ENCODE measurements at regions not wholly inside any gene's neighbourhood (a gene's known extent, or its start where the extent isn't known, plus 50 kb on each side); places are given as distances from the start of the nearest gene placed in this dataset.
"Not testable (repeated sequence)": the region's sequence is repeated elsewhere in the genome, so short reads cannot be mapped to it uniquely, and the experiment has no call there.

DNA sequence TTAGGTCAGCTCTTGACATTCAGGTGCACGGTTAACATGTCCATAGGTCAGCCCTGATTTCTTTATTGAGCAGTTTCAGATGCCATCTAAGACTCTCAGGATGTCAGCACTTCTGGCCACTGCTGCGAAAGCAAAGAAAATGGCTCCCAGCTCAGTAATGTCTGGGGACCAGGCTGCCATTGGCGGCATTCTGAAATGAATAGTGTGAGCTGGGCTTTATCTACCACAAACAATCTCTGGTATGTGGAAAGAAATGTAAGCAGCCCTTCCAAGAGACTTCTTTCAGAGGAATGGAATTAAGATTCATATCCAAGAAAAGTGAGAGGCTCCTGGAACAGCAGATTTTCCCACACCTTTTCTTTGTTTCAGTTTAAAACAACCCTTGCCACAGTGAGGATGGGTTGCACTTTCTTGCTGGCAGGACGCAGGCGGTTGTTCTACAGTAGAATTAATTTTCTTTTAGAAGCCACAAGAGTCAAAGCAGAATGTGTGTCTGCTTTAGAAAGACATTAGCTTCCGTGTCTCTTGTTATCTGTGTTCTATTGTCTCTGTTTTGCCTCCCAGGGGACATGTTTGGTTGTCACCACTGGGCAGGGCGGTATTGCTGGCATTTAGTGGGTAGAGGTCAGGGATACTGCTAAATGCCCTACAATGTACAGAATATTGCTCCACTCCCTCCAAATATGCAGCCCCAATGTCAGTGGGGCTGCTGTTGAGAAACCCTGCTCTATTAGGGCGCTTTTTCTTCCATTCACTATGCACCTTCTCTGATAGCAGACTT is 149.9 kb upstream of the ANKH start:
- DNase-seq (ENCODE audit: low spot score), result no peak

DNA sequence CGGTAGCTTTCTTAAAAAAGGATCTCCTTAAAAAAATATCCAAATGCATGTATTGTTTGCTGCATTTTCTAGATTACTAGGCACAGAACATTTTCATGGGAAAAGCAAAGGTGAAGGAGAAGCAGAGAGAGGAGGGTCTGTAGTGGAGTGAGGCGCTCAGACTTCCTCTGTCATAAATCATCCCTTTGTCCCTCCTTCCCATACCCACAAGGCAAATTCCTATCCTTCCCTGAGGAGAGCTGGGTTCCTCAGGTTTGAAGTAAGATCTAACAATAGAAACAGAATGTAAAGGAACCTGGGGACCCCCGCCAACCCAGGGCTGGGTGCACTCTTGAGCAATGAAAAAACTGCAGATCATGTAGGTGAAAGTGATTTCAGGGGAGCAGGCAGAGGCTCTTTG is 149.2 kb upstream of the ANKH start:
- no peak for DNase-seq (ENCODE audit: low spot score)

DNA sequence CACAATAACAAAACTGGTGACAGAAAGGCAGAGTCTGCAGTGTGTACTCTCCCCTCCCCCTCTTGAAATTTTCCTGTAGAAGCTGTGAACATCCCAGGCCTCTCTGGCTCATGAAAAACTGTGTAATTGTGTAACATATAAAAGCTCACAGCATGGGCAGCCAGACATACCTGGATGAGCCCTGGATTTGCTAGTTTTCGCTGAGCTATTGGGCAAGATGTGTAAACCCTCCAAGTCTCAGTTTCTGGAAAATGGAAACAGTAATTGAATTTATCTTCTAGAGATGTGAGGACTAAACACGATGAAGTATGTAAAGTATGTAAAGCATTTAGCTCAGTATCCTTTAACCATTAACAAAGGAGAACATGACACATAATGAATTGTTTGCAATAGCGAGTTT is 143.2 kb upstream of the ANKH start:
- DNase-seq (ENCODE audit: low spot score), result no peak

DNA sequence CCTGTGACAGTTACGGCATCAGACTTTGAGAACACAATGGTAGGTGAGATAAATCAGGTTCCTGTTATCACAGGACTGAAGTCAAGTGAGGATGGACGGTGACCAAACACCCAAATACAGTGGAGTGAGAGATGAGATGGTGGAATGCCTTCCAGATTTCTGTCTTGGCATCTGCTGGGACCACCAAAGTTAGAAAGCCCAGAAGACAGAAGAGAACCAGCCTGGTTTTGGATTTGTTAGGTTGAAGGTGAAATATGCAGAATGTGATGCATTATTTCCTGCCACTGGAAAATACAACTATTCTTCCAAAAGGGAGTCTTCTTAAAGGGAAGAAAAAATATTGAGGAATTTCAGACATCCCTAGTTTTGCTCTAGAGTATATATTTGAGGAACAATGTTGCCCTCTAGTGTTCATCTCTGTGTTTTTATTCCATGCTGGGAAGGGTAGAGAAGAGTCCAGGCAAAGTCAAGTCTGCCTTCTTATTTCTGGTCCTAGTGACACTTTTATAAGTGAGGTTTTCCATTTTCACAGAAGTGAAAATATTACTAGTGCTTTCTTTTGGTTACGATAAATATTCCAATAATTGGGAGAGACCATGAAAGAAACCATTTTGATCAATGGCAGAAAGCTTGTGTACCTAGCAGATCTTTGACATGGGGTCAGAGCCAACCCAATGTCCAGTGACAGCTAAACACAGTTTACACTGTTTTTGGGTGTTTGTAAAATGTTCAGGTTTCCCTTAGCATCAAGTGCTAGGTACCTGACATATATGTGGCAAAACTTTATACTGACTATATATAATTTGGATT is 142.3 kb upstream of the ANKH start:
- peak; percentile 61 for DNase-seq (ENCODE audit: low spot score)

DNA sequence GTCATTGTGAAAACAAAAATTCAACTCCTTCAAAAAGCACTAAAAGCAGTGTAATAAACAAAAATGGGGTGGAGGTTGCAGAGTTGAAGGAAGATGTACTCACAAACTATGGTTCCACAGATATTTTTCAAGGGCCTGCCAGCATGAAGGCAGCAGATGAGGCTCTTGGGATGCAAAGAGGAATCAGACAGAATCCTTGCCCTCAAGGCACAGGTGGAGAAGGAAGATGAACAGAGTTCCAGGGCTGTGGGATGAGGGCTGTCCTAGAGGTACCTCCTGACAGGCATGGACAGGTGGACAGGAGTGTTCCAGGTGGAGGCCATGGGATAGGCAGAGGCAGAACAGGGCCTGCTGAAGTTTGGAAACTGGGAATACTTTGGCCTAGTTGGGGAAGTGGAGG is 140.5 kb upstream of the ANKH start:
- no peak for DNase-seq (ENCODE audit: low spot score)

DNA sequence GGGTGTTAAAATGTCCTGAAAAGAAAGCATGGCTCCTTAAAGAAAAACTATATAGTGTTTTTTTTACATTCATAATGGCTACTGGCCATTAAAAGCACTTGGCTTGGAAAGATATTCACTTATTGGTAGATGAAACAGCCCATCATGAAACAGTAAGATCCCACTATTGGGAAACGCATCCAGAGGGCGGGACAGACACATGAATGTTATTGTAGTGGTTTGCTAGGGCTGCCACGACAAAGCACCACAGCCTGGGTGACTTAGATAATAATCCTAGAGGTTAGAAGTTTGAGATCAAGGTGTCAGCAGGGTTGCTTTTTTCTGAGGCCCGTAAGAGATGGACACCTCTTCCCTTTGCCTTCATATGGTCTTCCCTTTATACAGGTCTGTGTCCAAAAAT is 139.4 kb upstream of the ANKH start:
- no peak for DNase-seq (ENCODE audit: low spot score)

DNA sequence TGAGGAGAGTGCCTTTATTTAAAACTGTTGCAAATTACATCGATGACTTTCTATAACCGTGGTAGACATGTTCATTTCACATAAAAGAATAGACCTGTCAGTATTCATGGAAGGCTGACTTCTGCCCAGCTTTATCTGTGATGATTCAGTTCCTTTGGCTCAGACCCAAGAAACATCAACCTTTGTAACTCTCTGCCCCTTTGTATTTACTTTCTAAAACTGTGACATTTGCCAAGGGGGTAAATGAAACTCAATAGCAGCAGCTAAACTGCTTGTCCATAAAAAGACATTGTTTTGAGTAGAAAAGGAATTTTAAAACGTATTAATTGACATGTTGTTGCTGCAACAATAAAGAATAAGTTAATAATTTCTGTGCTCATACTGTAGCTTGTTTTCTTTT is 137.8 kb upstream of the ANKH start:
- DNase-seq (ENCODE audit: low spot score), result no peak

DNA sequence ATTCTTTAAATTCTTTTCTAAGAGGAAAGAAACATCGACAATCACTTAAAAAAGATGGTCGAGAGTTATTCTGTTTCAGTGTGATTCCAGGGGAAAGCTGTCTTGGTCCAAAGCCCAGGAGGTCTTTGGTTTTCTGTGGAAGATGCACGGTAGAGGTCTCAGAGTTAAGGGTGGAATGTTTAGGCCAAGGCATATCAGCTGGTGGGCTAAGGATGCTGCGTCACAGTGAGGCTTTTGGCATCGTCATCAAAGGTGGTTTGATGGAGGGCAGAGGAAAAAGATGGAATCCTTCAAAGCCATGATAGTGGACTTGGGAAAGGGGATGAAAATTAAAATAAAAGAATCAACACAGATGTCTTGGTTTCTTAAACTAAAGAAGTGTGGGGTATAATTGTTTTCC is 137.3 kb upstream of the ANKH start:
- no peak for DNase-seq (ENCODE audit: low spot score)

DNA sequence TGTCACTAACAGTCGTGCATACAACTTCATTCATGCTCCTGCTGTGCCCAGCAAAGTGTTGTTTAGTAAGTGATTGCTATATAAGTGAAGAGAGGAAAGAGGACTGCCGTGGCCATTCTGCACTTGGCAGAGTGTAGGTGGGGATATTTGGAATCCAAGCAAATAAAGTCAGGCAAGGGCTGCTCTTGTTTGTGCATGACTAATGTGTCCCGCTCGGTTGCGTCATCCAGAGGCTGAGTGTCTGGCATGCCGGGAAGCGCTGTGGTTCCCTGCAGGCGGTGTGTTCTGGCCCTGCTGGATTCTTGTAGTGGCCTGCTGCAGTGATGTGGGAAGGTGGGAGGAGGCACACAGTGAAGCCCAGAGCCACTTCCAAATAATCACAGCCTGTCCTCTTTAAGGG is 136.9 kb upstream of the ANKH start:
- DNase-seq (ENCODE audit: low spot score), result no peak

DNA sequence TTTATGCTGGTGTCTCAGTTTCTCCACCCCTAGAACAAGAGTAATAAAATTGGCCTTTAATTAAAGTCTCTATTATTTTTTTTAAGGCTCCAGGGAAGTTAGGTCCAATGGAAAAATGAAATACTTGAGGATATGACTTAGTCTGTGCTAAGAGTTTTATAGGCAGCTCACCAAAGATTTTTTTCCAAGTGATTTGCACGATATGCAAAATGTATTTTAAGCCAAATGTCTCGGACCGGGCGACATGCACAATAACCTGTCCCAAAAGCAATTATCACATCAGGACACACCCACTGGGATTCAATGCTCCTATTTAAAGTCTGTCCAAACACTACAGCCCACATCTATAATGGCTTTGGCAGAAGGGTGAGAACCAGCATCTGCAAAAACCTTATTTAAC is 136.1 kb upstream of the ANKH start:
- DNase-seq (ENCODE audit: low spot score), result no peak

DNA sequence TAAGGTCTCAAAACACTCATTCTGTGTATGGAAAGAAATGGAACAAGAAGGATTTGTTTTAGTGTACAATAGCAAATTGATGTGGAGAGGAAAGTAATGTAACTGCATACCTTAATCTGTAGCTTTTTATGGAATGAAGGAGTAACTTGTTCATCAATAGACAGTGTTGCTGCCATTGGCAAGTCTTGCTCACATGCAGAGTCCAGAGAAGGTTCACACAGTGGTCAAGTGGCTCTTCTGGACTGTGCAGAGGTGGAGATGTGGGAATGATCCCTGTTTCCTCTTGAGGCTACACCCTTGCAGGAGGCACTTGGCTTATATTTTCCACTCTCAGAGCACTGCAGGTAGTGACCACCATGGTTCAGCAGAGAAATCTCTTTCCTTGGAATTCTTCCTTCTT is 132.9 kb upstream of the ANKH start:
- DNase-seq (ENCODE audit: low spot score), result no peak

DNA sequence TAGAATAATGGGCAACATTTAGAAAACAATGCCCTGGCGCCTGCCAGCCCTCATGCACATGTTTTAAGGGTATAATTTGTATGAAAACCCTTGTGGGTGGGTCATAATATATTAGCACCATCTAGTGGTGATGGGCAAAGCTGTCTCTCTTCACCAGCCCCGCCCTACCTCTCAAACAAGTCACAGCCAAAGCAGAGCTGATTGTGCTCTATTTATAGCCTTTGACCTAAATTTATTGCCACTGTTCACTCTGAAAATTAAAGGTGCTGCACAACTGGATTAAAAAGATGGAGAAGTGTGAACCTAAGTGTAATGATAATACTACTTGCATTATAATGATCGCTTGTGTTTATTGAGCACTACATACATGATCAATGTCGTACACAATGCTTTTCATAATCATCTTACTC is 131.9 kb upstream of the ANKH start:
- DNase-seq (ENCODE audit: low spot score), result peak; percentile 67

DNA sequence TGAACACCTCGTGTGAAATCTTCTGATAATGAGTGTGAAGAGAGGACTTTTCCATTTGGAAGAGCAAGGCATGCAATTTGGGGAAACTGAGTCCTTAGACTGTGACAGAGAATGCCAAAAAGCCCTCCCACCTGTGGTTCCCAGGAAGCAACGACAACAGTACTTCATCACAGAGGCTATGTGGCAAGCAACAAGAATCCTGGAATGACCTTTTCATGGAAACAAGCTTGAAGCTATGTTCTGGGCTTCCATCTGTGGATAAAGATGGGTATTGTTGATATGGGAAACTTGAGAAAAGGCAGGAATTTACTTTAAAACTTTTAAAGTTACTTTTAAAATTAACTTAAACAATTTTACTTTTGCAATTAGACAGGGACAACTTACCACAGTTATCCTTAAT is 131.2 kb upstream of the ANKH start:
- DNase-seq (ENCODE audit: low spot score), result no peak

DNA sequence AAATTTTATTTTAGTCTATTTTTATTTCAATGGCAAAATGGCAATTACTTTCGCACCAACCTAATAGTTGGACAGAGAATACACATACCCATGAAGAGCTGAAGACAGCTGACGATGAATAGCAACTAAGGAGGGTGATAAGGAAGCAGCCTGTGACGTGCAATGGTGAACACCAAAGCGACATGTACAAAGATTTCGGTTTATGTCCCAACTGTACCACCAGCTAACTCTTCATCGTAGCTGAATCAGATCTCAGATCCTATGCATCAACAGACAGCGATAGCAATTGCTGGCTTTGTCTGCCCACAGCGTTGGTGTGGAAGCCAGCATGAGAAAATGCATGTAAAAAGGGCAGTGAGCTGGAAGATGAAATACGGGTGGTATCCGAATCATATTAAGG is 130.6 kb upstream of the ANKH start:
- no peak for DNase-seq (ENCODE audit: low spot score)

DNA sequence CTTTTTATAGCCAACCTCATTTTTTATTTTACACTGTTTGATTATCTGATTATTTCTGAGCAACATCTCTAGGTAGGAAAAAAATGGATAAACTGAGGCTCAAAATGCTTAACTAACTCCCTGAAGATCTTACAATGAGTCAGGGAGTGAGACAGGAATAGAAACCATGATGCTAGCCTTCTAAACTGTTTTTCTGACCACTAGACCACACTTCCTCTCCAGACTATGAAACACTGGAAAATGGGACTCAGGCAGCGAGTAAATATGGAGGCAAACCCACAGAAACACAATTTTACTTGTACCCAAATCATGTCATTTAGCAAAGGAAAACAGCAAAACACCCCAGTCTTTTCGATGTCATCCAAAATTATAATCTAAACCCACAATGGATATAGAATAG is 129.9 kb upstream of the ANKH start:
- DNase-seq (ENCODE audit: low spot score), result no peak

DNA sequence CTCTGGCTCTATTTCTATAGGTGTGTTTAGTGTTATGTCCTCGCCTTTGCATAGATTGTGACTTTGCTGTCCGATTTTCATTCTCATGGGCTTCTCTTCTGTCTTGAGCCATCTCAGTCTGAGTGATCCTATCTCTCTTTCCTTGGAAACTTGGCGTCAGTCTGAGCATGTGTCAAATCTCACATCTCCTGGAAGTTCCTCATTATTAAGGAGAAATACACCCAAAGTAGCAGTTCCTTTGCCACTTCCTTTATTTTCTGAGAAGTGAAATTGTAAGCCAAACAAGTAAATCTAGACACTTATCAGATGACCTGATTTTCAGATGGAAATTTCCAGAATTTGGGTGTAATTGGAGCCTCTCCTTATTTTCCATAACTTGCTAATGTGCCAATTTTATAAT is 126.9 kb upstream of the ANKH start:
- no peak for DNase-seq (ENCODE audit: low spot score)

DNA sequence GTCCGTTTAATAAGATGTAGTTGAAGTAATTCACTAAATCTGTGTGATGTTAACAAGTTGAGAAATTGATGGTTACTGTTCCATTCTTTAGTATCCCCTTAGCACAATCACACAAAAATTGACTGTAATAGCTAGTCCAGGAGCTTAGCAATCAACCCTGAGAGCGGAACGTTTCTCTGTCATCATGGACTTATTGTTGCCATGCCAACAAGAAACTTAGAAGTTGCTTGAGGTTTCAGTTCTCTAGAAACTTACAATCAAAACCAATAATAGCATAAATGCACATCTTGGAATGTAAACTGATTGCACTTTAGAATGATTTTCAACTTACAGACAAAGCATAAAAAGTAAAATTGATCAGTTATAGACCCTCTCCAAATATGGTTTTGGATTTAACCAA is 125.4 kb upstream of the ANKH start:
- DNase-seq (ENCODE audit: low spot score), result no peak

DNA sequence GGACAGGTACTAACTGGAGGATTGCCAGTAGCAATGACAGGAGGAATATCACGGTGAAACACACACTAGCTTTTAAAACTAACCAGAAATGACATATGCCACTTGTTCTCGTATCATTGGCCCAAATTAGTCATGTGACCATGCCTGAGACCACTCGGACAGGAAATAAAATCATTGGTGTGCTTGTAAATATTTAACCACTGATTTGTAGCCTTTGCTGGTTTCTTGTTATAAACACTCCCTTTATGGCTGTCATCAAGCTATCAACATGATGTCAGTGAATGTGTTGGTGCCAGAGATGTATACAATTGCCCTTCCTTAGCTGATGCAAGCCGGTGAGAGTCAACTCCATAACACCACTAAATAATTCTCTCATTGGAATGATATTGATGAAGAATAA is 123.7 kb upstream of the ANKH start:
- DNase-seq (ENCODE audit: low spot score), result no peak

DNA sequence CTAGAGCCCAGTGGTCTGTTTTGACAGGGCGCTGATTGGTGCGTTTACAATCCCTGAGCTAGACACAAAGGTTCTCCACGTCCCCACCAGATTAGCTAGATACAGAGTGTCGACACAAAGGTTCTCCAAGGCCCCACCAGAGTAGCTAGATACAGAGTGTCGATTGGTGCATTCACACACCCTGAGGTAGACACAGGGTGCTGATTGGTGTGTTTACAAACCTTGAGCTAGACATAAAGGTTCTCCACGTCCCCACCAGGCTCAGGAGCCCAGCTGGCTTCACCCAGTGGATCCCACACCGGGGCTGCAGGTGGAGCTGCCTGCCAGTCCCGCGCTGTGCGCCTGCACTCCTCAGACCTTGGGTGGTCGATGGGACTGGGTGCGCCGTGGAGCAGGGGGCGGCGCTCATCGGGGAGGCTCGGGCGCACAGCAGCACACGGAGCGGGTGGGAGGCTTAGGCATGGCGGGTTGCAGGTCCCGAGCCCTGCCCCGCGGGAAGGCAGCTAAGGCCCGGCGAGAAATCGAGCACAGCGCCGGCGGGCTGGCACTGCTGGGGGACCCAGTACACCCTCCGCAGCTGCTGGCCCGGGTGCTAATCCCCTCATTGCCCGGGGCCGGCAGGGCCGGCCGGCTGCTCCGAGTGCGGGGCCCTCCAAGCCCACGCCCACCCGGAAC is 122.0 kb upstream of the ANKH start:
- DNase-seq (ENCODE audit: low spot score), result not testable (repeated sequence)

DNA sequence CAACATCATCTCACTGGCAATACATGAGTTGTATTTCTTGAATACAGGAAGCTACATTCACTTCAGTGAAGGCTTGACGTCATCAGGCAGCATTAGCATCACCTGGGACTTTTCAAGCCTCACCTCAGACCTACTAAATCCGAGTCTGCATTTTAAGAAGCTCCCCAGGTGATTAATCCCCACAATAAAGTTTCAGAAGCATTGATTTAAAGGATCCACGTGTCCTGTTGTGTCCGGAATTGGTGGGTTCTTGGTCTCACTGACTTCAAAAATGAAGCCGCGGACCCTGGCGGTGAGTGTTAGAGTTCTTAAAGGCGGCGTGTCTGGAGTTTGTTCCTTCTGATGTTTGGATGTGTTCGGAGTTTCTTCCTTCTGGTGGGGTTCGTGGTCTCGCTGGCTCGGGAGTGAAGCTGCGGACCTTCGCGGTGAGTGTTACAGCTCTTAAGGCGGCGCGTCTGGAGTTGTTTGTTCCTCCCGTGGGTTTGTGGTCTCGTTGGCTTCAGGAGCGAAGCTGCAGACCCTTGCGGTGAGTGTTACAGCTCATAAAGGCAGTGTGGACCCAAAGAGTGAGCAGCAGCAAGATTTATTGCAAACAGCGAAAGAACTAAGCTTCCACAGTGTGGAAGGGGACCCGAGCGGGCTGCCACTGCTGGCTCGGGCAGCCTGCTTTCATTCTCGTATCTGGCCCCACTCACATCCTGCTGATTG is 121.3 kb upstream of the ANKH start:
- not testable (repeated sequence) for DNase-seq (ENCODE audit: low spot score)

DNA sequence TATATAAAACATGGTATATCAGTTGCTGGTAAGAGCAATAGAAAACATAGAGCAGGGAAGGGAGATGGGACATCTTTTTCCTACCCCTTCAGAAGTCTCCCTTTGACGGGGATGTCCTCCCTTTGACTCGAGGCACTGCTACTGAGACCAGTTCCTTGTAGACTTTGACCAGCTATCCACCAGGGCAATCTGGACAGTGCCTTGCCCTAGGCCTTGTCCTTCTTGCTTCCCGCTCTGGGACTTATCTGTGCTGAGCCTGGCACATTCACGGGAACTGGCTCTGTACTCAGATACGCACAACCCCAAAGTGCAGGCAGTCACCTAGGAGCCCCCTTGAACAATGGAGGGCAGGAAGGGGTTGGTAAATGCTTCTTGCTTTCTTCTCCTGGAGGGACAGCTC is 116.6 kb upstream of the ANKH start:
- DNase-seq (ENCODE audit: low spot score), result no peak

DNA sequence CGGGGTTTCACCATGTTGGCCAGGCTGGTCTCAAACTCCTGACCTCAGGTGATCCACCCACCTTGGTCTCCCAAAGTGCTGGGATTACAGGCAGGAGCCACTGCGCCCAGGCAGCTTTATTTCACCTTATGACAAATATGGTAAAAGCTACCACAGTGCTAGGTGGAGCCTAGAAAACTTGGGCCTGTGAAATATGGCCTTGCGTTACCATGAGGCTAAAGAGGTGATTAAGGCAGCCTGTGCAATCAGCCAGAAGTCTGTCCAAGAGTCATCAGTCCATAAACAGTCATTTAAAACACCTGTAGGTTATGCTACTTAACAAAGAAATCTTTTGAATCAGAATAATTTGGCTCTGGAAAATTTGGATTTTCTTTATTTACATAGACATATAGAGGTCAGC is 114.8 kb upstream of the ANKH start:
- DNase-seq (ENCODE audit: low spot score), result no peak

Measured in hematopoietic multipotent progenitor cell treated with erythropoietin and hydrocortisone succinate and interleukin-3 and kit ligand, for 15 days (in vitro differentiated cells).